NCI-H187 treated with DMSO at 0.1 percent for 48 hours (cell line): ENCODE measurements at regions not wholly inside any gene's neighbourhood (a gene's known extent, or its start where the extent isn't known, plus 50 kb on each side); places are given as distances from the start of the nearest gene placed in this dataset.

Source experiments
- DNase-seq: peaks from one replicate; lab custom pipeline; 2025; lab: John Stamatoyannopoulos, UW

DNA sequence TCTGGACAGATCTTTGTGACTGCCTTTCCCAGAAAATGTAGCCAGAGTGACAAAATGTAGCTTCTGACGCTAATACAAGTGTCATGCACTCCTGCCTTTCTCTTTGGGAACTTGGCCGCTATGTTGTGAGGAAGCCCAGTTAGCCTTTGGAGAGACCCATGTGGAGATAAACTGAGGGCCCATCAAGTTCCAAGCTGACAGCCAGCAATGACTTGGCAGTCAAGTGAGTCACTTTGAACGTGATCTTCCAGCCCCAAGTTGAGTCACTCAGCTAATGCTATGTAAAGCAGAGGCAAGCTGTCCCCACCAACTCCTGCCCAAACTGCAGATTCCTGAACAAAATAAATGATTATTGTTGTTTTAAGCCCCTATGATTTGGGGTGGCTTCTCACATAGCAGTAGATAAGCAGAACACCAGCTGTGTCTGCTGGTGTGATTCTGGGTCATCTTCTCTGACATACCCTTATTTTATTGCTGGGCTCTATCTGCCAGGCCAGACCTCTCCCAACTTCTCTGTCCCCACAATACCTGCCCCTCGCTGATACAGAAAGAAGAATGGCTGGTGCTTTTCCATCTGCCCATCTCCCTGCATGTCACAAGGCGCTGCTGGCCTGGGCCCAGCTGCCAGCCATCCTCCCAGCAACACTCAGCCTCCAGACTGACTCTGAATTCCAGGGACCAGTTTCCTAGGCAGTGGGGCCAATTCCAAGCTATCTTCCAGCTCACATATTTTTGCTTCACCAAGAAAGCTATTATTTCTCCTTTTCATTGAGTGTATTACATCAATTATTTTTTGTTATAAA lies 274.8 kb downstream of the LRFN2 start:
- no peak for DNase-seq

DNA sequence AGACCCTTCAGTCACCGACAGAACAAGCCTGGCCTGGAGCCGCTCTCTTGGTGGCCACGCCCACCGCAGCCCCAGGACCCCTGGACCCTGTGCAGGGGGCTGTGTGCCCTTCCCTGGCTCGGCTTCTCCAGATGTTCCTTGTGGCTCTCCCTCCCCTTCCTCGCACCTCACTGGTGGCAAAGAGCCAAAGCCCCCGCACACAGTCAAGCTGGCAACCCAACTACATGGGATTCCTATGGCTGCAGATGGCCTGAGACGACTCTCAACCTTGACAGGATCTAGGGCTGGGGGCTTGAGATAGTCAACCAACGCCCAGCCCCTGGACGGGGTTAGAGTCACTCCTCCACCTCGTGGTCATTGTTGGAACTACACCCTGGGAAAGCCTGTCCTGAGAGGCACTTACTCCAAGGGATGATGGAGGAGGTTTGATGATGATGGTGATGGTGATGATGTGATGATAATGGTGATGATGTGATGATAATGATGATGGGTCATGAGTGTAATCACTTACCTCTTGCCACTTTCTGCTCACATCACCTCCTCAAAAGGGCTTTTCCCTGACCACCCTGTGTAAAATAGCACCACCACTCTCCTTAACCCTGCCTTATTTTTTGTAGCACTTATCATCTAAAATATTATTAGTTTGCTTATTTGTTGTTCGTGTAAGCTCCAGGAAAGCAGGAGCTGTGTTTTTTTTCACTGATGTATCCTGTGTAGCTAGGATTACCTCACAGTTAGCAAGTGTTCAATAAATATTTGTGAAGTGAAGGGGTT lies 278.4 kb downstream of the LRFN2 start:
- DNase-seq: no peak

DNA sequence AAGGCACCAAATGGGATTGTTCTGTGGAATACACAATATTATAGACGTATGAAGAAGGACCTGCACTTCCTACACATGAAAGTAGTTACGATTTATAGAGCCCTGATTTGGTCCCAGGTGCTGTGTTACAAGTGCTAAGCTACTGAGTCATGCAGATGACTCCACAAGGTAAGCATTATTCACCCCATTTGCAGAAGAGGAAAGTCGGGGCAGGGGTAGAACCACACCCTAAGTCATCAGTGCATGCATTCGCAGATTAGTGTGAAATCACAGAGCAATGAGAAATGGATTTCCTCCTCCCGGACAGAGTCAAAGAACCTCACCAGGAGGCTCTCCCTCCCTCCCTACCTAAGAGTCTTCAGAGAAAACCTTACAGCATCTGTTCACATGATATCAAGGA lies 279.5 kb downstream of the LRFN2 start:
- DNase-seq: no peak

DNA sequence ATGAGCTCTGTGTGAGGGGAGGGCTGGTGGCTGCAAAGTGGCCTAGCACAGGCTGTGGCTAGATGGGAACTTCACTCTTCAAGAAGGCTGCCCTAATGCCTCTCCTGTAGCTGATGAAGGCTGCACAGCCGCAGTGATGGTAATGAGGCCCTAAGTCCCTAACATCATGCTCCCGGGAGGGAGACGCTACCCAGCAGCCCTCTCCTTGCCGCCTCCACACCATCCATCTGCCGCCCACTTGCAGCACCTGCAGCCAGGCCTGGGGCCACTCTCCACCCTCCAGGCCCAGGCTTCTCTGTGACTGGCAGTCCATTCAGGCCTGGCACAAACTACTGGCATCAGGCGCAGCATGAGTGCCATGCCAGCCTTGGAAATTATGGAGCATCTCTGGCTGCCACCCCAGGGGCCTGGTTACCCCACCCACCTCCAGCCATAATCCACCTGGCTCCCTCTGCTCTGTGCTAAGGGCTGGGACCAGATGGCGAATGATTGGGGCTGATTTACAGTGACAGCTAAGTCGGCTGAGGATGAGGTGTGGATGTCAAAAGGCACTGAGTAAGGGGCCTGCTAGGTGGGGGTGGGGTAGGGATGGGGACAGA lies 284.2 kb downstream of the LRFN2 start:
- DNase-seq: no peak

DNA sequence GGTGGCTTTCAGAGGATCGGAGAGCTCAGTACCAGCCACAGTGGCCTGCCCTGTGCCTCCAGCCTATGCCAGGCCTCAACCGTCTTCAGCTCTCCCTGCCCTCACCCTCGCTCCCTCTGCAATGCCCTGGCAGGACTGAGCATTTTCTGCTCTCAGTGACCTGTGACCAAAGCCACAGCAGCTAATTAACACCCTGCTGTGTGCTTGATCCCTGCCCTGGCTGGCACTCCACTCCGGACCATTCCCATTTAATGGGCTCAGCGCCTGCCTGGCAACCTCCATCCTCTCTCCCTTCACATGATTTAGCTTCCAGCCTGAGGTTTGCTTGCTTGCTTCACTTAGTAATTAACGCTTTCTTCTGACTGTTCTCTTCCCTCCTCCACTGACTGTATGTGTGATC lies 287.5 kb downstream of the LRFN2 start:
- no peak for DNase-seq

DNA sequence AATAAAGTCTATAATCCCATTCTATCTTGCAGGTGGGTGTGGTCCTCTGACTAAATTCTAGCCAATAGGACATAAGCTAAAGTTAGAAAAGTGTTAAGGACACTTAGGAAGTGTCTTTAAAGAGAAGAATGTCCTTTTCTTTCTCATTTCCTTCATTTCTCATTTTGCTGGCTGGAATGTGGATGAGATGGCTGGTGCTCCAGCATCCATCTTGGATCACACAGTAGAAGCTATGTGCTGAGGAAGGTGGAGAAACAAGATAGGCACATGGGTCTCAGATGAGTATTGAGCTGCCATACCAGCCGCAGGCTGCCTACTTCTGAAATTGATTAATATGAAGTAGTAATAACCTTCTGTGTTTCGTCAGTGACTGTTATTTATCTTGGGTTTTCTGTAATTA lies 289.0 kb downstream of the LRFN2 start:
- DNase-seq: no peak

DNA sequence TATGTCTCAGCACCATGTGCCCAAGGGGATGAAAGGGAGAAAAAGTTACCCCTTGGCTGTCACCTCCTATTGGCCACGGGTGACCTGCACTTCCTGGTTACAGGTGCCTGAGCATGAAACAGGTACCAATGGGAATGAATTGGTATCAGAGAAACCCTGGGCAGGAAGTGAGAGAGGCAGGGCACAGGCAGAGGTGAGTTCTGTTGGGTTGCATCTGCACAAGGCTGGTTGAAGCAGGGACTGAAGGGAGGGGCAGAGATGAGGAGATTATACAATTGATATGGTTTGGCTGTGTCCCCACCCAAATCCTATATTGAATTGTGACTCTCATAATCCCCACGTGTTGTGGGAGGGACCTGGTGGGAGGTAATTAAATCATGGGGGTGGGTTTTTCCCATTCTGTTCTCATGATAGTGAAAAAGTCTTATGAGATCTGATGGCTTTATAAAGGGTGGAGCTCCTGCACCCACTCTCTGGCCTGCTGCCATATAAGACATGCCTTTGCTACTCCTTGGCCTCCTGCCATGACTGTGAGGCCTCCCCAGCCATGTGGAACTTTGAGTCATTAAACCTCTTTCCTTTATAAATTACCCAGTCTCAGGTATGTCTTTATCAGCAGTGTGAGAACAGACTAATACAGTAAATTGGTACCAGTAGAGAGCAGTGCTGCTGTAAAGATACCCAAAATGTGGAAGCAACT lies 291.8 kb downstream of the LRFN2 start:
- DNase-seq: no peak

DNA sequence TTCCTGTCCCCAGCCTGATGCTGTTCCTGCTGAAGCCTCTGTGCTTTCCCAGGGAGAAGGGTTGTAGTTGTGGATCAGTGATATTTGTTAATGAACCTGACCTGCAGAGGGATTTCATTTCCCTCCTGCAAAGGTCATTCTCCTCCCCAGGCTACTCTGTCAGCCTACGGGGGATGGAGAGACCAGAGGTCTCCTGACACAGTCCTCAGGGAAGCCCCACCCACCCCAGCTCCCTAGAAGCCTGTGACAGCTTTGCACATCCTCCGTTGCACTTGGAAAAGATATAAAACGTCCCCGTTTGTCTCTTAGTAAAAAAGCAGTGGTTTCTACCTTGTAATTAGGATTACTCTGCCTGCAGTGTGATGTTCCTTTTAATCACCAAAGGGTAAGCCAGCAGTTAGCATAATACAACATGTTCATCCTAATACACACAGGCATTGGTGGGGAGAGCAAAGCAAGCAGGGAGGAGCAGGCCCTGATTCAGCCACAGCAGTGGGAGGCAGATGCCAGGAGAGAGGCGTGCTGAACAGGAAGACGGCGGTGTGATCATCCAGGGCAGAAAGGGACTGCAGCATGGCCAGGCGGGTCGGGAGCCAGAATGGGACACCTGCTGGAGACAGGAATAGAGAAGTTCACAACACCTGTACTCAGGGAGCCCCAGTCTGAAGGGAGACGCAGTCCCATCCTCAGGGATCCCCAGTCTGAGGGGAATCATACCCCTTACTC lies 293.5 kb downstream of the LRFN2 start:
- no peak for DNase-seq

DNA sequence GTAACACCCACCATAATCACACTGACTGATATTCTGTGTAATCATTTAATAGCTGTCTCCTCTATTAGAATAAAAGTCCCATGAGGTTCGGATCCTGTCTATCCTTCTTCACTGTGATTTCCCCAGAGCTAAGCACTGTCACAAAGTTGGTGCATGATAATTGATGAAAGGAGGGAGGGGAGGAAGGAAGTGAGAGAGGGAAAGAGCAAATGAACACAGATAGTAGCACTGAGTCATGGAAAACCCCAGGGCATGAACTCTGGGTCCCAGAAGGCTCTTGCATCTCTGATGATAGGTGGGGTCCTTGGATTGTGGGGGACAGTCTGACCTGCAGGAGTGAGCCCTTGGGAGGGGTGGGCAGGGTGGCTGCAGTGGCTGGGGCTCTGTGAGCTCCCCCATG lies 294.1 kb downstream of the LRFN2 start:
- DNase-seq: no peak

DNA sequence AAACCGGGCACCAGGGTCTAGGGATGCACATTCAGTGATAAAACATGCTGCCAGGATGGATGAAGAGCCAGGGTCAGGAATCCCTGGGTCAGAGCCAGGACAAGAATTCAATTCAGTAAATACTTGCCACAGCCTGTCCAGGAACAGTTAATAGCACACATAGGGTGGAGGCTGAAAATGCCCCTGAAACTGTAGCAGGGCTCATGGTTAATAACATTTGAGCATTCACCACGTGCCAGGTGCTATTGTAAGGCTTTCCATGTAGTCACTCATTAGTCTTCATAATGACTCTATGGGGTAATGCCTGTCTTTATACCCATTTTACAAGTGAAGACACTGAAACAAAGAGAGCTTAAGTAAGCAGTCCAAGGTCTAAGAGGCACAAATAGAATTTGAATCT lies 296.3 kb downstream of the LRFN2 start:
- no peak for DNase-seq

DNA sequence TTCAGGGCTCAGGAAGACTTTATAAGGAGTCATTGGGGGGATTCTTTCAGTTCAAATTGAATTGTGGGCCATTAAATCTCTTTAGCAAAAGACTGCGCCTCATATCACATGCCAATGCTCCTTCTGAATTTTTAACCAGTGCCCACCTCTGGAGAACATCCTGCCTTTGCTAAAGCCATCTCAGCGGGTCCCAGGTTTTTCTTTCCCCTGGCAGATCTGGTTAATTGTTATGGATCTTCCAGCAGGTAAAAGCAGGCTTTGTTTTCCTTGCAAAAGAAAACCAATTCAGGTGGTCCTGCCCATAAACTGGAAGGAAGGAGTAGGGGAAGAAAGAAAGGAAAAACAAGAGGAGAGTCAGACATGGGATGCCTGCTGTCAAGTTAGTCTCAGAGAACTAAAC lies 298.2 kb downstream of the LRFN2 start:
- DNase-seq: no peak

DNA sequence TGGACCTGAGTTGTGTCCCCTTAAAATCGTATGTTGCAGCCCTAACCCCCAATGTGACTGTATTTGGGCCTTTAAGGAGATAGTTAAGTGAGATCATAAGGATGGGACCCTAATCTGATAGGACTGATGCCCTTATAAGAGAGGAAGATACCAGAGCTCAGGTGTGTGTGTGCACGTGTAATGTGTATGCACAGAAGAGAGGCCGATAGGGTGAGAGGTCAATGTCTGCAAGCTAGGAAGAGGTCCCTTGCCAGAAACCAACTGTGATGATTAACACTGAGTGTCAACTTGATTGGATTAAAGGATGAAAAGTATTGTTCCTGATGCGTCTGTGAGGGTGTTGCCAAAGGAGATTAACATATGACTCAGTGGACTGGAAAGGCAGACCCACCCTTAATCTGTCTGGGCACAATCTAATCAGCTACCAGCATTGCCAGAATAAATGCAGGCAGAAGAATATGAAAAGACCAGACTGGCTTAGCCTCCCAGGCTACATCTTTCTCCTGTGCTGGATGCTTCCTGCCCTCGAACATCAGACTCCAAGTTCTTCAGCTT lies 299.8 kb downstream of the LRFN2 start:
- no peak for DNase-seq

DNA sequence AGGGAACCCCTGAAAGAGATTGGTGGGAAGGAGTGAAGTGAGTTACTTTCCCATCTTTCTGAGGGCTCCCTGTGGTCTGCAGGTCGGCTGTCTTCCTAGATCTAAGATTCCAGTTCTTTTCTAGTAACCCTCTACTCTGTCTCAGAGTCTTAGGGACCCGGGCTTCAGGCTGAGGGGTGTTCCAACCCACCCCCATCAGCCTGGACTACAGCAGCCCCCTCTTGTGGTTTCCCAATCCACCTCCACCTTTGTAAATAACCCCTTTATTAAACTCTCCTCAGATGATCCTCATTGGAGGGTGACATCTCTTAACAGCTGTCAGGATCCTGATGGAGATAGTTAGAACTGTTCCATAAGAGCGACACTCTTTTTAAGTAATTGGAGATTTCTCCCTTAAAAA lies 300.4 kb downstream of the LRFN2 start:
- no peak for DNase-seq

DNA sequence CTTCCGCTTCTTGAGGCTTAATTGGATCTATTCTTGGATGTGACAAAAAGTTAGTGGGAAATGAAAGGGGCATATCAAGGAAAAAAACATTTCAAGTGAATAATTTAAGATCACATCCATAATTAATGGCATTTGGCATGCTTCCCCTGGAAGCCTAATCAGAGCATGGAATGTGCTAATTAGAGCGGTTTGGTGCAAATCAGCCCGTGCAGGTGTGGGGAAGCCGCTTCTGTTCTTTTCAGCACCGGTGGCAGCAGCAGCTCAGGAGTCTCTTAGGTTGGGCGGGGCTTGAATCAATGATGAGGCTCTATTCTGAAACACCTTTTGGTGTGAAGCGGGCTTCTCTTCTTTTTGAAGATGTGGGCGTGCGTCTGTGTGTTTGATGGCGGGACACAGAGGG lies 301.2 kb downstream of the LRFN2 start:
- no peak for DNase-seq

DNA sequence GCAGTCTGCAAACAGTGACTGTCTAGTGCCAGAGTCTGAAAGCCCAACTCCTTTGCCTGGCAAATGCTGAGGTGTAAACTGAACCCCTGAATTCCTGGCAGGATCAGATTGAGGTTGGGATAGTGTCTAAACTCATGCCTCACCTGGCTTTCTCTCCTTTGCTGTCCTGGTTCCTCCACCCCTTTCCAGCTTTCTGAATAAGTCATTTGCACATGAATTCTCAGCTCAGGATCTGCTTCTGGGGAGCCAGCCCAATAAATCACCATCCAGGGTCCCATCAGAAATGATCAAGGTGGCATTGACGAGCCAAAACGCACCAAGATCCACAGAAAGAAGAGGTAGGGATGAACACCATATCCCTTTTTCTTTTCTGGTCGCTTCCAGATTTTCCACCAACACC lies 301.6 kb downstream of the LRFN2 start:
- no peak for DNase-seq

DNA sequence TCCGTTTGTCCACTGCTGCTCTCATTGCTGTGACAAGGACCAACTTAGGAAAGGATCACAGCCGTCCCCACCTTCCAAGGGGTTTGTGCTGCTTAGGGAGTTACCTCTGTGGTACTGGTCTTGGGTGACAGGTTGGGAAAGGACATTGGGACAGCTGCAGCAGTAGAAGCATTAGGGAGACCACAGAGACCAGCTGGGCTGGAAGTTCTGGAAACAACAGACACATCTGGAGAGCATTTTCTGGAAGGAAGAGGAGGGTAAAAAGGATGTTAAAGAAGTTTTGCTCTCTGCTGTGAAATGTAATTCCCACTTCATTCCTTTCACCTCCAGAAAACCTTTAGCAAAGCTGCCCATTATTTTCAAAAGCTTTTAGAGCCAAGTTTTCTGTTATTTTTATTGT lies 304.2 kb downstream of the LRFN2 start:
- DNase-seq: no peak

DNA sequence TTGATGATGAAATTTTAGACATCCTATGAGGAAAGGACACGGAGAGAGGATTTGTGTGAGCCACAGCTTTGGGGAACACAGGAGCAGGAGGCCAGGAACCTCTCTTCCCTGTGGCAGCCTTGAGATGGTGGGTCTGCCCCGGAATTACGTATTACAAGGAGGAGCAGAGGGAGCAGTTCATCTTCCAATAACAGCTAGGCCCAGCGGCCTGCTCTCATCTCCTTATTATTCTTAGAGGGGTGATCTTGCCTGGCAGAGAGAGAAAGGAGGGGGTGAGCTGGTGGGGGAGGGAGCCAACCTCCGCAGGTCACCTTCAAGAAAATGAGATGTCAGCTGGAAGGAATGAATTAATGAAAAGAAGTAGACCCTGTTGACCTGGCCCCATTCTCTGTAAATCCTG lies 305.8 kb downstream of the LRFN2 start:
- DNase-seq: no peak

DNA sequence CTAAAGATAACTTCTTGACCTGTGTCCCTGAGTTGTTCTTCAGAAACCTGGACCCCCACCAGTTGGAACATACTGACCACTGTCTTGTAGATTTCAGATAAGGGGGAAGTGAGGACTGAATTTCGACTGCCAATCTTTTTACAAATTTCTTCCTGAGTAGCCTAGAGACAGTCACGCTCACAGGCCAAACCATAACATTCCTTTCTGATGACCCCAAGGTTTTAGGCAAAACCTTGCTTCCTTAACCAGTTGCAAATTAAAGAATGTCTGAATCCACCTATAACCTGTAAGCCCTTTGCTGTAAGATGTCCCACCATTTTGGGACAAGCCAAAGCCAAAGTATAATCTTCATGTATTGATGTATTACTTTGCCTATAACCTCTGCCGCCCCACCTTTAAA lies 306.9 kb downstream of the LRFN2 start:
- DNase-seq: no peak

DNA sequence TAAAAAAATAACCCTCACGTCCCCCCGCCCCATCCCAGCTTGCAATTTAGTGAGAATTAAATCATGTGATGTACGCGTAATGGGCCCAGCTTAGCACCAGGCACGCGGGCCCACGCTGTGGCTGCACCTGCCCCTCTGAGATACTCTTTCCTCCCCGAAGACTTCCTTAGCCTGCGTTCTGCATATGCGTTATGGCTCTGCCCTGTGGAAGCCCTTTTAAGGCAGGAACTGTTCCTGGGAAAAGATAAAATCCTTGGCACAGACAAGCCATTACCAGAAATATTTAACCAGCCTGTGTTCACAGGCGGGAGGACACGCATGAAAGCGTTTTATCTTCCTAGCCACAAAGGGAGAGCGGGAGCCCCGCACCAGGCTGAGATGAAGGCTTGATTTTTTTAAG lies 311.0 kb downstream of the LRFN2 start:
- no peak for DNase-seq

DNA sequence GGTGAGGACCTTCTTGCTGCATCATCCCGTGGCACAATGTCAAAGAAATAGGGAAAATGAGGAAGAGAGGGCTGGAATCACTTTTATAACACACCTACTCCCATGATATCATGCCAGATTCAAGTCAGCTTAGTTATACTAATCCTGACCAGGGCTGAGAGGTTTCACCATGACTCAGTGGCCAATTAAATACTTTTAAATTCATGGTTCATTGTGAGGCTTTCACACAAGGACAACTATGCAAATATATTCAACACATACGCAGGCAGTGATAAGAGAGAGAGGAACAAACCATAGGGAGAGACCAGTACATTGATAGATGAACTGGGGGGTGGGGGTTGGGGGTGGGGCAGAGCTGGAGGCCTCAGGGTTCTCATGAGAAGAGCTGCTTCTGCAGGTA lies 313.1 kb downstream of the LRFN2 start:
- no peak for DNase-seq

DNA sequence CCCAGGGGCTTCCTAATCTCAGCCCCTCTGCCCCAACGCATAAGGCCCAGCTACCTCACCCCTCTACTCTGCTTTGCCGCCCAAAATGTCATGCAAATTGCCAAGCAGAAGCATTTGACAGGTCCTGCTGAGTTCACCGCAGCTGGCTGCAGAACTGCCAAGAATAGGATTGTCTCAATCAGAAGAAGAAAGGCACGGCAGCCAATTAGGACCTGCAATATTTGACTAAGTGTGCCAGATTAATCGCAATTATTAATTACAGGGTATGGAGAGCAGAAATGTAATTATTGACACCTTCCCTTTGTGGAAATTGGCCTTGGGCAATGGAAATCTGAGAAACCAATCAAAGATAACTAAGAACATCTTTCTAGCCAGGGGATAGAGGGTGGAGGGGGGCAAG lies 318.6 kb downstream of the LRFN2 start:
- no peak for DNase-seq

DNA sequence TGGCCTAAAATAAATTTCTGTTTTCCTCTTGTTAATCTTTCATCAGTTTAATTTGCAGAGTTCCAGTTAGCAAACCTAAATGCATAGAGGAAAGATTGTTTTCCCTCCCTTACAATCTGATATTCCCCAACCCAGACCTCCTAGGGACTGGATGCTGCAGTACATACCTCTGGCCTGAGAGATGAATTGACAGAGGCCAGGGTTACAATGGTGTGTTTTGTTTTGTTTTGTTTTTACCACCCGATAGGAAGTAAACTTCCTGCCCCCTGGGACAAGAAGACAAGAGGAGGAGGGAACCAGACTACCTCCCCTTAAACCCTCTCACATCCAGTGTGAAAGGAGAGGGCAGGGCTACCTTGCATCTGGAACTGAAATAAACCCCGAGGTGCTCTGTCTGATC lies 319.0 kb downstream of the LRFN2 start:
- DNase-seq: no peak
